ENCODE measurements at regions not wholly inside any gene's neighbourhood (a gene's known extent, or its start where the extent isn't known, plus 50 kb on each side); places are given as distances from the start of the nearest gene placed in this dataset.

- TF ChIP-seq POLR2A (IDR thresholded peaks at IDR 0.05; ENCODE audit: low read depth, low read length) (no peak), SPI1 (IDR thresholded peaks at IDR 0.05; ENCODE audit: low read depth, low read length) (no peak), POU2F2 (IDR thresholded peaks at IDR 0.05; ENCODE audit: low read depth, low read length) (no peak), PAX5 (IDR thresholded peaks at IDR 0.05; ENCODE audit: insufficient read depth, low read length, severe bottlenecking) (no peak), TAF1 (IDR thresholded peaks at IDR 0.05; ENCODE audit: low read depth, low read length) (no peak), POLR2AphosphoS5 (IDR thresholded peaks at IDR 0.05; ENCODE audit: low read depth, low read length) (no peak)
- DNase-seq (ENCODE audit: insufficient read length, low spot score) (no peak), FAIRE-seq (no peak)
Measured at GRCh38 chr14:53896726-53897125, 59.9 kb downstream of the BMP4 start.

GRCh38 chr14:53894456-53894855, 62.2 kb downstream of the BMP4 start:
- TF ChIP-seq POLR2AphosphoS5 (IDR thresholded peaks at IDR 0.05; ENCODE audit: low read depth, low read length), result no peak
- no peak for TF ChIP-seq POU2F2 (IDR thresholded peaks at IDR 0.05; ENCODE audit: low read depth, low read length)
- no peak for TF ChIP-seq SPI1 (IDR thresholded peaks at IDR 0.05; ENCODE audit: low read depth, low read length)
- TF ChIP-seq PAX5 (IDR thresholded peaks at IDR 0.05; ENCODE audit: insufficient read depth, low read length, severe bottlenecking), result no peak
- TF ChIP-seq POLR2A (IDR thresholded peaks at IDR 0.05; ENCODE audit: low read depth, low read length), result no peak
- FAIRE-seq (no peak), DNase-seq (ENCODE audit: insufficient read length, low spot score) (peak; percentile 5)

- FAIRE-seq (no peak), DNase-seq (ENCODE audit: insufficient read length, low spot score) (no peak)
- TF ChIP-seq TAF1 (IDR thresholded peaks at IDR 0.05; ENCODE audit: low read depth, low read length) (no peak), POU2F2 (IDR thresholded peaks at IDR 0.05; ENCODE audit: low read depth, low read length) (no peak), PAX5 (IDR thresholded peaks at IDR 0.05; ENCODE audit: insufficient read depth, low read length, severe bottlenecking) (no peak), POLR2AphosphoS5 (IDR thresholded peaks at IDR 0.05; ENCODE audit: low read depth, low read length) (no peak)
Measured at GRCh38 chr14:53893374-53893773, 63.3 kb downstream of the BMP4 start.

GRCh38 chr14:53890611-53891101, 66.0 kb downstream of the BMP4 start:
- no peak for FAIRE-seq
- TF ChIP-seq TAF1 (IDR thresholded peaks at IDR 0.05; ENCODE audit: low read depth, low read length) (no peak), SPI1 (IDR thresholded peaks at IDR 0.05; ENCODE audit: low read depth, low read length) (no peak), PAX5 (IDR thresholded peaks at IDR 0.05; ENCODE audit: insufficient read depth, low read length, severe bottlenecking) (no peak), POU2F2 (IDR thresholded peaks at IDR 0.05; ENCODE audit: low read depth, low read length) (no peak), POLR2A (IDR thresholded peaks at IDR 0.05; ENCODE audit: low read depth, low read length) (no peak), POLR2AphosphoS5 (IDR thresholded peaks at IDR 0.05; ENCODE audit: low read depth, low read length) (no peak)

GRCh38 chr14:53888535-53889386, 67.9 kb downstream of the BMP4 start:
- DNase-seq (ENCODE audit: insufficient read length, low spot score), result no peak
- no peak for FAIRE-seq
- TF ChIP-seq POLR2AphosphoS5 (IDR thresholded peaks at IDR 0.05; ENCODE audit: low read depth, low read length), result no peak
- no peak for TF ChIP-seq SPI1 (IDR thresholded peaks at IDR 0.05; ENCODE audit: low read depth, low read length)
- no peak for TF ChIP-seq POU2F2 (IDR thresholded peaks at IDR 0.05; ENCODE audit: low read depth, low read length)
- no peak for TF ChIP-seq TAF1 (IDR thresholded peaks at IDR 0.05; ENCODE audit: low read depth, low read length)
- no peak for TF ChIP-seq POLR2A (IDR thresholded peaks at IDR 0.05; ENCODE audit: low read depth, low read length)
- no peak for TF ChIP-seq PAX5 (IDR thresholded peaks at IDR 0.05; ENCODE audit: insufficient read depth, low read length, severe bottlenecking)

More at GRCh38 chr14:53890611-53891101, 66.0 kb downstream of the BMP4 start:
- no peak for DNase-seq (ENCODE audit: insufficient read length, low spot score)

- TF ChIP-seq PAX5 (IDR thresholded peaks at IDR 0.05; ENCODE audit: insufficient read depth, low read length, severe bottlenecking) (no peak), POLR2AphosphoS5 (IDR thresholded peaks at IDR 0.05; ENCODE audit: low read depth, low read length) (no peak), SPI1 (IDR thresholded peaks at IDR 0.05; ENCODE audit: low read depth, low read length) (no peak), POLR2A (IDR thresholded peaks at IDR 0.05; ENCODE audit: low read depth, low read length) (no peak), TAF1 (IDR thresholded peaks at IDR 0.05; ENCODE audit: low read depth, low read length) (no peak), POU2F2 (IDR thresholded peaks at IDR 0.05; ENCODE audit: low read depth, low read length) (no peak)
- DNase-seq (ENCODE audit: insufficient read length, low spot score) (no peak), FAIRE-seq (no peak)
Measured at GRCh38 chr14:53885136-53885640, 71.4 kb downstream of the BMP4 start.

- FAIRE-seq (no peak), DNase-seq (ENCODE audit: insufficient read length, low spot score) (no peak)
- TF ChIP-seq POLR2AphosphoS5 (IDR thresholded peaks at IDR 0.05; ENCODE audit: low read depth, low read length) (no peak), POLR2A (IDR thresholded peaks at IDR 0.05; ENCODE audit: low read depth, low read length) (no peak)
Measured at GRCh38 chr14:53884601-53885000, 72.0 kb downstream of the BMP4 start.

GRCh38 chr14:53883739-53884138, 72.9 kb downstream of the BMP4 start:
- no peak for TF ChIP-seq PAX5 (IDR thresholded peaks at IDR 0.05; ENCODE audit: insufficient read depth, low read length, severe bottlenecking)
- TF ChIP-seq POU2F2 (IDR thresholded peaks at IDR 0.05; ENCODE audit: low read depth, low read length), result no peak
- no peak for TF ChIP-seq POLR2AphosphoS5 (IDR thresholded peaks at IDR 0.05; ENCODE audit: low read depth, low read length)
- no peak for TF ChIP-seq SPI1 (IDR thresholded peaks at IDR 0.05; ENCODE audit: low read depth, low read length)
- no peak for TF ChIP-seq TAF1 (IDR thresholded peaks at IDR 0.05; ENCODE audit: low read depth, low read length)
- no peak for TF ChIP-seq POLR2A (IDR thresholded peaks at IDR 0.05; ENCODE audit: low read depth, low read length)
- DNase-seq (ENCODE audit: insufficient read length, low spot score), result no peak
- no peak for FAIRE-seq

- TF ChIP-seq POLR2AphosphoS5 (IDR thresholded peaks at IDR 0.05; ENCODE audit: low read depth, low read length) (no peak), SPI1 (IDR thresholded peaks at IDR 0.05; ENCODE audit: low read depth, low read length) (no peak), POU2F2 (IDR thresholded peaks at IDR 0.05; ENCODE audit: low read depth, low read length) (no peak), POLR2A (IDR thresholded peaks at IDR 0.05; ENCODE audit: low read depth, low read length) (no peak)
- FAIRE-seq, result no peak
- DNase-seq (ENCODE audit: insufficient read length, low spot score), result no peak
Measured at GRCh38 chr14:53882684-53883083, 73.9 kb downstream of the BMP4 start.

GRCh38 chr14:53881921-53882320, 74.7 kb downstream of the BMP4 start:
- TF ChIP-seq POU2F2 (IDR thresholded peaks at IDR 0.05; ENCODE audit: low read depth, low read length) (no peak), POLR2AphosphoS5 (IDR thresholded peaks at IDR 0.05; ENCODE audit: low read depth, low read length) (no peak), POLR2A (IDR thresholded peaks at IDR 0.05; ENCODE audit: low read depth, low read length) (no peak), TAF1 (IDR thresholded peaks at IDR 0.05; ENCODE audit: low read depth, low read length) (no peak), SPI1 (IDR thresholded peaks at IDR 0.05; ENCODE audit: low read depth, low read length) (no peak), PAX5 (IDR thresholded peaks at IDR 0.05; ENCODE audit: insufficient read depth, low read length, severe bottlenecking) (no peak)
- no peak for DNase-seq (ENCODE audit: insufficient read length, low spot score)
- FAIRE-seq, result no peak
